ENCODE measurements at regions not wholly inside any gene's neighbourhood (a gene's known extent, or its start where the extent isn't known, plus 50 kb on each side); places are given as distances from the start of the nearest gene placed in this dataset.
"Not testable (repeated sequence)": the region's sequence is repeated elsewhere in the genome, so short reads cannot be mapped to it uniquely, and the experiment has no call there.

GRCh38 chr3:162984746-162985145 is 1488.1 kb downstream of the OTOL1 start:
- no peak for TF ChIP-seq CTCF (IDR thresholded peaks at IDR 0.05; ENCODE audit: poor library complexity, severe bottlenecking)
- Histone ChIP-seq H3K9me3 (ENCODE audit: severe bottlenecking) (no peaks in the 10 kb centered on the region), H3K27me3 (ENCODE audit: insufficient read depth, poor library complexity, severe bottlenecking) (no peaks in the 10 kb centered on the region), H3K27ac (ENCODE audit: poor library complexity, severe bottlenecking) (no peak overlapping the region), H3K36me3 (ENCODE audit: low read depth) (no peaks in the 10 kb centered on the region), H3K4me3 (ENCODE audit: severe bottlenecking) (no peak overlapping the region), H3K4me1 (ENCODE audit: insufficient read depth, poor library complexity, severe bottlenecking) (no peaks in the 10 kb centered on the region)
- no peak for ATAC-seq (ENCODE audit: low read depth)
- DNase-seq (ENCODE audit: low spot score), result no peak

- not testable (repeated sequence) for H3K4me1 ChIP-seq (ENCODE audit: insufficient read depth, poor library complexity, severe bottlenecking); DNase-seq (ENCODE audit: low spot score); H3K27me3 ChIP-seq (ENCODE audit: insufficient read depth, poor library complexity, severe bottlenecking); H3K9me3 ChIP-seq (ENCODE audit: severe bottlenecking); H3K4me3 ChIP-seq (ENCODE audit: severe bottlenecking); H3K36me3 ChIP-seq (ENCODE audit: low read depth); H3K27ac ChIP-seq (ENCODE audit: poor library complexity, severe bottlenecking); ATAC-seq (ENCODE audit: low read depth)
Observed at GRCh38 chr3:162987085-162987794, 1490.6 kb downstream of the OTOL1 start.

DNA sequence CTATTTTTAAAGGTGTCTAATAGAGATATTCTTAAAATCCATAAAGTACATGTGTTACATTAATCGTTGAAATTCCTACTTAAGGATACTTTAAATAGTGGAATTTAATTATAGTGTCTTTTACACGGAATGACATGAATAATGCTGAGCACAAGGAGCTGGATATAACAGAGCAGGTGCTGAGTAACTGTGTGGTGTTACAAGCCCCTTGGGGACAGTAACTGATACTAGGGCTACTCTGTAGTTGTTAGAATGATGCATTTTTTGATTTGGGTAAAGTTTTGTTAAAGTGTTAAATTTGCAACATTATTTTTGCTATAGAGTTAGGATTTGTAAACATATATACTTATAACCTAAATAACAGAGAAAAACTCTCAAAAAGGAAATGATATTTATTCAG is 1496.1 kb downstream of the OTOL1 start:
- ATAC-seq (ENCODE audit: low read depth) (no peak), DNase-seq (ENCODE audit: low spot score) (no peak)
- Histone ChIP-seq H3K4me3 (ENCODE audit: severe bottlenecking) (no peak overlapping the region), H3K27ac (ENCODE audit: poor library complexity, severe bottlenecking) (no peak overlapping the region), H3K27me3 (ENCODE audit: insufficient read depth, poor library complexity, severe bottlenecking) (no peaks in the 10 kb centered on the region), H3K4me1 (ENCODE audit: insufficient read depth, poor library complexity, severe bottlenecking) (no peaks in the 10 kb centered on the region), H3K36me3 (ENCODE audit: low read depth) (no peaks in the 10 kb centered on the region), H3K9me3 (ENCODE audit: severe bottlenecking) (no peaks in the 10 kb centered on the region)
- no peak for TF ChIP-seq CTCF (IDR thresholded peaks at IDR 0.05; ENCODE audit: poor library complexity, severe bottlenecking)

GRCh38 chr3:162994165-162994564 is 1497.6 kb downstream of the OTOL1 start:
- no peak for TF ChIP-seq CTCF (IDR thresholded peaks at IDR 0.05; ENCODE audit: poor library complexity, severe bottlenecking)
- Histone ChIP-seq H3K4me3 (ENCODE audit: severe bottlenecking) (no peak overlapping the region), H3K36me3 (ENCODE audit: low read depth) (no peaks in the 10 kb centered on the region), H3K9me3 (ENCODE audit: severe bottlenecking) (no peaks in the 10 kb centered on the region), H3K4me1 (ENCODE audit: insufficient read depth, poor library complexity, severe bottlenecking) (no peaks in the 10 kb centered on the region), H3K27me3 (ENCODE audit: insufficient read depth, poor library complexity, severe bottlenecking) (no peaks in the 10 kb centered on the region), H3K27ac (ENCODE audit: poor library complexity, severe bottlenecking) (no peak overlapping the region)
- ATAC-seq (ENCODE audit: low read depth) (no peak), DNase-seq (ENCODE audit: low spot score) (no peak)

- no peaks in the 10 kb centered on the region for H3K4me1 ChIP-seq (ENCODE audit: insufficient read depth, poor library complexity, severe bottlenecking)
Observed at GRCh38 chr3:162996368-162996767, 1499.8 kb downstream of the OTOL1 start.

More at GRCh38 chr3:162996368-162996767, 1499.8 kb downstream of the OTOL1 start:
- ATAC-seq (ENCODE audit: low read depth) (no peak), DNase-seq (ENCODE audit: low spot score) (no peak)
- TF ChIP-seq CTCF (IDR thresholded peaks at IDR 0.05; ENCODE audit: poor library complexity, severe bottlenecking), result no peak
- Histone ChIP-seq H3K27ac (ENCODE audit: poor library complexity, severe bottlenecking) (no peak overlapping the region), H3K36me3 (ENCODE audit: low read depth) (no peaks in the 10 kb centered on the region), H3K9me3 (ENCODE audit: severe bottlenecking) (no peaks in the 10 kb centered on the region), H3K27me3 (ENCODE audit: insufficient read depth, poor library complexity, severe bottlenecking) (no peaks in the 10 kb centered on the region), H3K4me3 (ENCODE audit: severe bottlenecking) (no peak overlapping the region)

Measured in RWPE2 (cell line).